ENCODE measurements at regions not wholly inside any gene's neighbourhood (a gene's known extent, or its start where the extent isn't known, plus 50 kb on each side); places are given as distances from the start of the nearest gene placed in this dataset.

DNA sequence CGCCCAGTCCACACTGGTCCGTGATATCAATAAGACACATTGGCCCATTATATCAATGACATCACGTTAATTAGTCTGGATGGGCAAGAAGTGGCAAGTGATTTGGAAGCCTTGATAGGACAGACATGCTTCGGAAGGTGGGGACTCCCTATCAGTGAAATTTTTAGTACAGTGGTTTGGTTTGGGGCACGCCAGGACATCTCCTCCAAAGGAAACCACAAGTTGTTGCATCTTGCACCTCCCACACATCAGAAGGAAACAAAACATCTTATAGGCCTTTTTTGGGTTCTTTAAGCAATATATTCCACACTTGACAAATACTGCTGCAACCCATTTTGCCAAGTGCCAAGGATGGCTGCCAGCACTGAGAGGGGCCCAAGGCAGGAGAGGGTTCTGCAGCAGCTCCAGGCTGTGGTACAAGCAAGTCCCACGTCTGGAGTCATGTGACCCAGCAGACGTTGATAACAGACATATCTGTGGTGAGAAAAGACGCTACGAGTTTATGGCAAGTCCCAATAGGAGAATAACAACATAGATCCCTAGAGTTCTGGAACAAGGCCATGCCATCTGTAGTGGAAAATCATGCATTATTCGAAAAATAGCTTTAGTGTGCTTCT is 95.3 kb upstream of the DISP3 start:
- DNase-seq: no peak
- no peak overlapping the region for H3K4me3 ChIP-seq (ENCODE audit: low read depth in 2 of 2, low read length in 1 of 2)
- H3K4me2 ChIP-seq: no peak overlapping the region
- no peaks in the 10 kb centered on the region for H3K36me3 ChIP-seq (replicated peaks in 1 of 2; ENCODE audit: control insufficient read depth in 1 of 2, insufficient read depth in 2 of 2, low read length in 1 of 2)
- H2AFZ ChIP-seq (ENCODE audit: low read depth): no peak overlapping the region
- H3K79me2 ChIP-seq (ENCODE audit: insufficient read depth): no peaks in the 10 kb centered on the region
- no peak overlapping the region for H3K27ac ChIP-seq (ENCODE audit: low read depth in 2 of 2, low read length in 1 of 2)
- no peak overlapping the region for H3K9ac ChIP-seq
- no peaks in the 10 kb centered on the region for H3K27me3 ChIP-seq (ENCODE audit: insufficient read depth)
- ChIA-PET CTCF (interaction anchor here (1.4 kb wide), 2 partner anchors 8 to 10 kb away, joined by 3 read pairs; no protein-coding TSS in a partner anchor), POLR2A (no interaction called here)
- H3F3A ChIP-seq (replicated peaks; ENCODE audit: insufficient read depth): no peaks in the 10 kb centered on the region
- 55% methylated on average over 10 of the region's 10 CpGs for WGBS (ENCODE audit: low lambda C conversion rate)
- no peaks in the 10 kb centered on the region for H4K20me1 ChIP-seq (ENCODE audit: insufficient read depth)
- peaks cover 0 to 4% of the 10 kb centered on the region in 2 experiments; a peak in 1 of 4 replicates for H3K4me1 ChIP-seq (ENCODE audit: control insufficient read depth in 1 of 2, insufficient read depth in 2 of 2, low read depth in 1 of 2, low read length in 1 of 2)
- no peaks in the 10 kb centered on the region for H3K9me3 ChIP-seq
- H3K9me2 ChIP-seq: no peaks in the 10 kb centered on the region
- no peak for TF ChIP-seq NRF1 (IDR thresholded peaks at IDR 0.05; ENCODE audit: low read depth, low read length)
- no peak for TF ChIP-seq POLR2AphosphoS5 (IDR thresholded peaks at IDR 0.05; ENCODE audit: low read depth, low read length)
- no peak for TF ChIP-seq JUND (IDR thresholded peaks at IDR 0.05)
- TF ChIP-seq RXRA (IDR thresholded peaks at IDR 0.05; ENCODE audit: borderline replicate concordance, low read depth): no peak
- no peak for TF ChIP-seq MXI1 (IDR thresholded peaks at IDR 0.05; ENCODE audit: low read depth, low read length)
- no peak for TF ChIP-seq CHD2 (IDR thresholded peaks at IDR 0.05; ENCODE audit: low read length, partially characterized antibody)
- TF ChIP-seq EZH2phosphoT487 (IDR thresholded peaks at IDR 0.05; ENCODE audit: borderline replicate concordance, low read depth): no peak
- TF ChIP-seq FOXM1 (IDR thresholded peaks at IDR 0.05; ENCODE audit: low read depth): no peak
- no peak for TF ChIP-seq TCF12 (IDR thresholded peaks at IDR 0.05)
- TF ChIP-seq GABPA (IDR thresholded peaks at IDR 0.05; ENCODE audit: low read depth): no peak
- no peak for TF ChIP-seq TEAD4 (IDR thresholded peaks at IDR 0.05; ENCODE audit: borderline replicate concordance, insufficient read depth)
- no peak for TF ChIP-seq RCOR1 (IDR thresholded peaks at IDR 0.05; ENCODE audit: low read length)
- TF ChIP-seq SIN3A (IDR thresholded peaks at IDR 0.05; ENCODE audit: borderline replicate concordance, low read depth, low read length): no peak
- no peak for TF ChIP-seq EP300 (IDR thresholded peaks at IDR 0.05; ENCODE audit: borderline replicate concordance in 1 of 2, low read depth in 1 of 2, low read length in 1 of 2)
- no peak for TF ChIP-seq FOXJ3 (CRISPR knock-in tag; IDR thresholded peaks at IDR 0.05)
- TF ChIP-seq, protein P1, sequence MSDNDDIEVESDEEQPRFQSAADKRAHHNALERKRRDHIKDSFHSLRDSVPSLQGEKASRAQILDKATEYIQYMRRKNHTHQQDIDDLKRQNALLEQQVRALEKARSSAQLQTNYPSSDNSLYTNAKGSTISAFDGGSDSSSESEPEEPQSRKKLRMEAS (IDR thresholded peaks at IDR 0.05; ENCODE audit: low read depth): no peak

DNA sequence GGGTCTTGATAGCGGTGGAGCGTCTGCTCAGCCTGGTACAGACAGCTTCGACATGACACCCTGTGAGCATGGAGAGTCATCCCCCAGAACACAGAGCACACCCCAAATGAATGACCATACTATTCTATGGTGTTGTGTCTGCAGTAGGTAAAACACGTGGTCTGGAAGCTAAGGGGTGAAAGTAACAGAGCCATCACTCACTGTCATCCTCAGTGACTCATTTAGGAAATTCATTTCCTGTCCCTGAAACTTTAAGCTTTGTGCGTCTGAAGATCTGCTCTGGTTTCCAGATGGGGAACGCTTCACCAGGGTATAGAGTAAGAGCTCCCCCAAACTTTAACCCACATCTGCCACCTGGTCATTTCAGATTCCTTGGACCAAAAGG is 94.8 kb upstream of the DISP3 start:
- POLR2A ChIA-PET: no interaction called here
- CTCF ChIA-PET: interaction anchor here (1.4 kb wide), 2 partner anchors 8 to 10 kb away, joined by 3 read pairs; no protein-coding TSS in a partner anchor
- H3K4me2 ChIP-seq: no peak overlapping the region
- peaks cover 0 to 4% of the 10 kb centered on the region in 2 experiments; a peak in 1 of 4 replicates for H3K4me1 ChIP-seq (ENCODE audit: control insufficient read depth in 1 of 2, insufficient read depth in 2 of 2, low read depth in 1 of 2, low read length in 1 of 2)
- H3K27me3 ChIP-seq (ENCODE audit: insufficient read depth): no peaks in the 10 kb centered on the region
- WGBS (ENCODE audit: low lambda C conversion rate): 48% methylated on average over 6 of the region's 6 CpGs
- H3K9me2 ChIP-seq: no peaks in the 10 kb centered on the region
- H2AFZ ChIP-seq (ENCODE audit: low read depth): no peak overlapping the region
- TF ChIP-seq, protein P2, sequence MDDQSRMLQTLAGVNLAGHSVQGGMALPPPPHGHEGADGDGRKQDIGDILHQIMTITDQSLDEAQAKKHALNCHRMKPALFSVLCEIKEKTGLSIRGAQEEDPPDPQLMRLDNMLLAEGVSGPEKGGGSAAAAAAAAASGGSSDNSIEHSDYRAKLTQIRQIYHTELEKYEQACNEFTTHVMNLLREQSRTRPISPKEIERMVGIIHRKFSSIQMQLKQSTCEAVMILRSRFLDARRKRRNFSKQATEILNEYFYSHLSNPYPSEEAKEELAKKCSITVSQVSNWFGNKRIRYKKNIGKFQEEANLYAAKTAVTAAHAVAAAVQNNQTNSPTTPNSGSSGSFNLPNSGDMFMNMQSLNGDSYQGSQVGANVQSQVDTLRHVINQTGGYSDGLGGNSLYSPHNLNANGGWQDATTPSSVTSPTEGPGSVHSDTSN (IDR thresholded peaks at IDR 0.05): peak; percentile 66
- TF ChIP-seq EZH2phosphoT487 (IDR thresholded peaks at IDR 0.05; ENCODE audit: borderline replicate concordance, low read depth) (no peak), EP300 (IDR thresholded peaks at IDR 0.05; ENCODE audit: borderline replicate concordance in 1 of 2, low read depth in 1 of 2, low read length in 1 of 2) (no peak), FOXJ3 (CRISPR knock-in tag; IDR thresholded peaks at IDR 0.05) (no peak), TEAD4 (IDR thresholded peaks at IDR 0.05; ENCODE audit: borderline replicate concordance, insufficient read depth) (no peak), SIN3A (IDR thresholded peaks at IDR 0.05; ENCODE audit: borderline replicate concordance, low read depth, low read length) (no peak)
- no peaks in the 10 kb centered on the region for H4K20me1 ChIP-seq (ENCODE audit: insufficient read depth)
- no peak overlapping the region for H3K4me3 ChIP-seq (ENCODE audit: low read depth in 2 of 2, low read length in 1 of 2)
- no peaks in the 10 kb centered on the region for H3K9me3 ChIP-seq
- no peak overlapping the region for H3K27ac ChIP-seq (ENCODE audit: low read depth in 2 of 2, low read length in 1 of 2)
- no peaks in the 10 kb centered on the region for H3K36me3 ChIP-seq (replicated peaks in 1 of 2; ENCODE audit: control insufficient read depth in 1 of 2, insufficient read depth in 2 of 2, low read length in 1 of 2)
- no peaks in the 10 kb centered on the region for H3K79me2 ChIP-seq (ENCODE audit: insufficient read depth)
- H3F3A ChIP-seq (replicated peaks; ENCODE audit: insufficient read depth): no peaks in the 10 kb centered on the region
- H3K9ac ChIP-seq: no peak overlapping the region
- no peak for DNase-seq
